Endothelial cell of umbilical vein (primary cell): ENCODE measurements at regions not wholly inside any gene's neighbourhood (a gene's known extent, or its start where the extent isn't known, plus 50 kb on each side); places are given as distances from the start of the nearest gene placed in this dataset.

Source experiments
- BruUV-seq: library from RNA; stranded (reverse); fragments of 400-500 nt; replicated peaks from 2 replicates; lab custom pipeline; 2021; lab: Mats Ljungman, UMichigan
- CTCF ChIA-PET: fragments of 300-600, 350-600 bp; sonication (Branson Sonifier 250); formaldehyde crosslinking; loops from one replicate; lab custom pipeline; 2021; ENCODE audit warnings: antibody characterized with exemption, inconsistent platforms; lab: Charles Lee
- POLR2A ChIA-PET: fragments of 300-600, 350-600 bp; sonication (Branson Sonifier 250); formaldehyde crosslinking; loops from one replicate; lab custom pipeline; 2021; ENCODE audit warnings: antibody characterized with exemption, inconsistent platforms; lab: Charles Lee
- DNase-seq: peaks from one replicate; pipeline ENCODE4 v3.0.0-alpha.2; 2011; ENCODE audit warnings: low read depth, low spot score
- FAIRE-seq: peaks from 2 replicates; lab custom pipeline; 2011; peaks lifted over from hg19 to GRCh38; lab: Jason Lieb, UNC
- H2AFZ ChIP-seq: 2 replicates; pipeline ENCODE4 v1.6.0; 2012; ENCODE audit warnings: low read depth, low read length, control low read depth, inconsistent platforms
- H3K27ac ChIP-seq: 2 replicates; pipeline ENCODE4 v1.5.1; 2011; ENCODE audit warnings: low read depth, mild to moderate bottlenecking, control low read depth, low read length, moderate library complexity; ENCODE audit not compliant: insufficient read depth
- H3K27me3 ChIP-seq, 2 experiments: 2 replicates each; pipeline versions ENCODE4 v1.6.0 to v1.6.1; 2011; ENCODE audit warnings: low read length in 2 of 2, mixed read lengths in 1 of 2; ENCODE audit not compliant: control insufficient read depth in 2 of 2, insufficient read depth in 2 of 2
- H3K36me3 ChIP-seq, 2 experiments: 2 replicates in 1 of 2; 3 replicates in 1 of 2; pipeline ENCODE4 v1.5.1; 2011; ENCODE audit warnings: low read length in 2 of 2, mild to moderate bottlenecking in 1 of 2, moderate library complexity in 1 of 2; ENCODE audit not compliant: control insufficient read depth in 2 of 2, insufficient read depth in 2 of 2; ENCODE audit errors: extremely low read depth in 1 of 2
- H3K4me1 ChIP-seq: 3 replicates; pipeline ENCODE4 v1.5.1; 2011; ENCODE audit warnings: mild to moderate bottlenecking, low read length; ENCODE audit not compliant: control insufficient read depth, insufficient read depth; ENCODE audit errors: extremely low read depth
- H3K4me2 ChIP-seq: 2 replicates; pipeline ENCODE4 v1.6.1; 2011; ENCODE audit warnings: low read length, control low read depth, mixed read lengths; ENCODE audit not compliant: insufficient read depth
- H3K4me3 ChIP-seq, 3 experiments: fragments of 200-600 bp in 1 of 3; sonication (generic), shearing (Covaris generic) in 1 of 3; replicated peaks in 1 of 3; 2 replicates each; pipeline ENCODE4 v1.5.1; 2011 to 2016; ENCODE audit warnings: control low read depth in 3 of 3, low read length in 3 of 3, mild to moderate bottlenecking in 2 of 3, inconsistent platforms in 1 of 3, low read depth in 1 of 3, moderate library complexity in 1 of 3; ENCODE audit not compliant: insufficient read depth in 1 of 3
- H3K79me2 ChIP-seq: 2 replicates; pipeline ENCODE4 v1.6.0; 2012; ENCODE audit warnings: low read length, inconsistent platforms; ENCODE audit not compliant: control insufficient read depth, insufficient read depth
- H3K9ac ChIP-seq: replicated peaks from 2 replicates; pipeline ENCODE3; 2011; ENCODE audit warnings: low read length, control low read depth; ENCODE audit not compliant: insufficient read depth; ENCODE audit errors: extremely low read depth
- H3K9me1 ChIP-seq: replicated peaks from 3 replicates; pipeline ENCODE4 v1.6.0; 2011; ENCODE audit warnings: mild to moderate bottlenecking, low read length; ENCODE audit not compliant: control insufficient read depth, insufficient read depth; ENCODE audit errors: extremely low read depth
- H3K9me3 ChIP-seq: replicated peaks from 2 replicates; pipeline ENCODE4 v1.5.1; 2012; ENCODE audit warnings: low read length, inconsistent platforms; ENCODE audit not compliant: control insufficient read depth, insufficient read depth
- H4K20me1 ChIP-seq: replicated peaks from 2 replicates; pipeline ENCODE3; 2011; ENCODE audit warnings: mild to moderate bottlenecking, low read length; ENCODE audit not compliant: control insufficient read depth, insufficient read depth; ENCODE audit errors: extremely low read depth
- EZH2 ChIP-seq: IDR thresholded peaks from 2 replicates; pipeline ENCODE4 v1.6.1; 2012; ENCODE audit warnings: borderline replicate concordance, low read depth, mild to moderate bottlenecking, moderate library complexity, low read length, inconsistent platforms; ENCODE audit not compliant: severe bottlenecking
- FOS ChIP-seq: IDR thresholded peaks from 2 replicates; pipeline ENCODE4 v1.6.1; 2011; ENCODE audit warnings: mild to moderate bottlenecking, low read length, moderate library complexity, borderline replicate concordance; ENCODE audit not compliant: insufficient read depth
- GATA2 ChIP-seq: IDR thresholded peaks from 2 replicates; pipeline ENCODE4 v1.7.0; 2011; ENCODE audit warnings: low read depth, mild to moderate bottlenecking, moderate library complexity, mixed read lengths, low read length; ENCODE audit not compliant: insufficient read length, insufficient read depth
- JUN ChIP-seq: IDR thresholded peaks from 2 replicates; pipeline ENCODE4 v1.6.1; 2011; ENCODE audit warnings: borderline replicate concordance, low read depth; ENCODE audit not compliant: insufficient read length, insufficient read depth
- MYC ChIP-seq: IDR thresholded peaks from one replicate; pipeline ENCODE4 v1.6.1; 2011; ENCODE audit warnings: mild to moderate bottlenecking, low read depth, low read length
- POLR2A ChIP-seq: IDR thresholded peaks from 2 replicates; pipeline ENCODE4 v1.6.1; 2012; ENCODE audit warnings: low read depth, mild to moderate bottlenecking, control low read depth, low read length
- POLR2AphosphoS5 ChIP-seq: IDR thresholded peaks from 2 replicates; pipeline ENCODE4 v1.6.1; 2012; ENCODE audit warnings: low read depth, mild to moderate bottlenecking, control low read depth, low read length, moderate library complexity; ENCODE audit not compliant: insufficient read depth
- dilution Hi-C: fragments of 300-500 bp; cut with MboI; formaldehyde crosslinking; loops from one replicate; pipeline ENCODE4 v1.15.0; 2019; ENCODE audit warnings: low sequenced_read_pairs; ENCODE audit not compliant: extremely low pct_ligation_motif_present
- intact Hi-C: fragments of 100-400 bp; cut with micrococcal nuclease; formaldehyde crosslinking; loops from one replicate; pipeline ENCODE4 v1.10.0; 2022
- TF ChIP-seq, protein P1 (sequence below): IDR thresholded peaks from 2 replicates; pipeline ENCODE4 v1.6.1; 2011; ENCODE audit not compliant: insufficient read depth, insufficient read length
- TF ChIP-seq, protein P2 (sequence below), 2 donors: IDR thresholded peaks; 1 replicate in 1 of 2; 2 replicates in 1 of 2; pipeline ENCODE4 v1.5.1; 2011; ENCODE audit warnings: low read length in 2 of 2, mild to moderate bottlenecking in 2 of 2, moderate library complexity in 2 of 2, control low read depth in 1 of 2, inconsistent platforms in 1 of 2, low read depth in 1 of 2; ENCODE audit not compliant: insufficient read depth in 1 of 2; ENCODE audit errors: extremely low read depth in 1 of 2

DNA sequence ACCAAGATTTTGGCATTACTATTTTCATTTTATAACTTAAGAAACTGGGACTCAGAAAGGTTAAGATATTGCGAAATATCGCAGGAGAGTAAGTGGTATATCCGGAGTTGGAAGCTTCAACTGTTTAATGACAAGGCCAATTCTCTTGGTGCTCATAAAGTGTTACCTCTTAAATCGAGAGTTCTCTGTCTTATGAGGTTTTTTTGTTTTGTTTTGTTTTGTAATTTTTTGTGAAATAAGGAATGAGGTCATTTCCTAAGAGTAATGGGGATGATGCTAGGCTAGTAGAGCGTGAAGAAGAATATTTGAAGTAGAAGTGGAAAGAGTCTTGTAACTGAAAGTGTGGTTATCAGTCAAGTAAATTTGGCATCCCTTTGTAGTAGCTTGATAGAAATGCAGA lies 183.2 kb upstream of the DAB2 start:
- peaks cover 3% of the 10 kb centered on the region for H3K4me1 ChIP-seq
- TF ChIP-seq POLR2AphosphoS5 (no peak), FOS (no peak), EZH2 (no peak), JUN (no peak), MYC (no peak), POLR2A (no peak), GATA2 (no peak)
- TF ChIP-seq, protein P1, sequence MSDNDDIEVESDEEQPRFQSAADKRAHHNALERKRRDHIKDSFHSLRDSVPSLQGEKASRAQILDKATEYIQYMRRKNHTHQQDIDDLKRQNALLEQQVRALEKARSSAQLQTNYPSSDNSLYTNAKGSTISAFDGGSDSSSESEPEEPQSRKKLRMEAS, result no peak
- TF ChIP-seq, protein P2, sequence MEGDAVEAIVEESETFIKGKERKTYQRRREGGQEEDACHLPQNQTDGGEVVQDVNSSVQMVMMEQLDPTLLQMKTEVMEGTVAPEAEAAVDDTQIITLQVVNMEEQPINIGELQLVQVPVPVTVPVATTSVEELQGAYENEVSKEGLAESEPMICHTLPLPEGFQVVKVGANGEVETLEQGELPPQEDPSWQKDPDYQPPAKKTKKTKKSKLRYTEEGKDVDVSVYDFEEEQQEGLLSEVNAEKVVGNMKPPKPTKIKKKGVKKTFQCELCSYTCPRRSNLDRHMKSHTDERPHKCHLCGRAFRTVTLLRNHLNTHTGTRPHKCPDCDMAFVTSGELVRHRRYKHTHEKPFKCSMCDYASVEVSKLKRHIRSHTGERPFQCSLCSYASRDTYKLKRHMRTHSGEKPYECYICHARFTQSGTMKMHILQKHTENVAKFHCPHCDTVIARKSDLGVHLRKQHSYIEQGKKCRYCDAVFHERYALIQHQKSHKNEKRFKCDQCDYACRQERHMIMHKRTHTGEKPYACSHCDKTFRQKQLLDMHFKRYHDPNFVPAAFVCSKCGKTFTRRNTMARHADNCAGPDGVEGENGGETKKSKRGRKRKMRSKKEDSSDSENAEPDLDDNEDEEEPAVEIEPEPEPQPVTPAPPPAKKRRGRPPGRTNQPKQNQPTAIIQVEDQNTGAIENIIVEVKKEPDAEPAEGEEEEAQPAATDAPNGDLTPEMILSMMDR (IDR thresholded peaks at IDR 0.05; ENCODE audit: extremely low read depth in 1 of 2, insufficient read depth in 1 of 2, low read depth in 1 of 2, low read length in 2 of 2), result no peak
- ChIA-PET CTCF (no interaction called here), POLR2A (no interaction called here)
- no peaks in the 10 kb centered on the region for H4K20me1 ChIP-seq
- no peaks in the 10 kb centered on the region for H3K36me3 ChIP-seq
- no peaks in the 10 kb centered on the region for H3K79me2 ChIP-seq
- H3K27me3 ChIP-seq, result no peaks in the 10 kb centered on the region
- no peaks in the 10 kb centered on the region for H3K9me1 ChIP-seq
- FAIRE-seq, result no peak
- H3K4me2 ChIP-seq, result no peak overlapping the region
- no peaks in the 10 kb centered on the region for H3K9me3 ChIP-seq
- DNase-seq, result no peak
- dilution Hi-C loops (no loop called here), intact Hi-C loops (no loop called here)
- no peak overlapping the region for H3K9ac ChIP-seq
- no peak overlapping the region for H3K4me3 ChIP-seq
- BruUV-seq, result no TSS peak
- no peak overlapping the region for H3K27ac ChIP-seq
- H2AFZ ChIP-seq, result no peak overlapping the region
